Ishikawa (cell line): ENCODE measurements at regions not wholly inside any gene's neighbourhood (a gene's known extent, or its start where the extent isn't known, plus 50 kb on each side); places are given as distances from the start of the nearest gene placed in this dataset.

ENCODE experiments used
- CEBPB ChIP-seq: IDR thresholded peaks from 2 replicates; pipeline ENCODE4 v1.6.1; 2012
- CREB1 ChIP-seq: IDR thresholded peaks from 2 replicates; pipeline ENCODE4 v1.6.1; 2012; ENCODE audit warnings: low read depth
- EP300 ChIP-seq: IDR thresholded peaks from 2 replicates; pipeline ENCODE4 v1.6.1; 2012; ENCODE audit warnings: borderline replicate concordance
- FOXM1 ChIP-seq: IDR thresholded peaks from 2 replicates; pipeline ENCODE4 v1.6.1; 2012; ENCODE audit warnings: low read depth, borderline replicate concordance
- MAX ChIP-seq: IDR thresholded peaks from 2 replicates; pipeline ENCODE4 v1.6.1; 2012
- NFIC ChIP-seq: IDR thresholded peaks from 2 replicates; pipeline ENCODE4 v1.6.1; 2012
- RAD21 ChIP-seq: IDR thresholded peaks from 2 replicates; pipeline ENCODE4 v1.6.1; 2012; ENCODE audit warnings: low read depth
- REST ChIP-seq: IDR thresholded peaks from 2 replicates; pipeline ENCODE4 v1.6.1; 2012; ENCODE audit warnings: low read depth, mild to moderate bottlenecking
- TAF1 ChIP-seq: IDR thresholded peaks from 2 replicates; pipeline ENCODE4 v1.6.1; 2012; ENCODE audit warnings: low read depth, mild to moderate bottlenecking
- USF1 ChIP-seq: IDR thresholded peaks from 2 replicates; pipeline ENCODE4 v1.6.1; 2012
- YY1 ChIP-seq: IDR thresholded peaks from 2 replicates; pipeline ENCODE4 v1.6.1; 2012; ENCODE audit warnings: low read depth

- no peak for TF ChIP-seq TAF1
- TF ChIP-seq CEBPB = no peak
- no peak for TF ChIP-seq EP300
- no peak for TF ChIP-seq NFIC
- TF ChIP-seq RAD21 = no peak
- TF ChIP-seq YY1 = no peak
- TF ChIP-seq REST = no peak
- TF ChIP-seq MAX = no peak
- TF ChIP-seq CREB1 = no peak
- no peak for TF ChIP-seq USF1
- TF ChIP-seq FOXM1 = no peak
Measured at GRCh38 chr5:167912941-167913665, 378.3 kb upstream of the WWC1 start.
